A204.1 (cell line): ENCODE measurements at regions not wholly inside any gene's neighbourhood (a gene's known extent, or its start where the extent isn't known, plus 50 kb on each side); places are given as distances from the start of the nearest gene placed in this dataset.

ENCODE experiments used
- FAIRE-seq: peaks from 2 replicates; lab custom pipeline; 2012; peaks lifted over from hg19 to GRCh38; lab: Jason Lieb, UNC

- no peak for FAIRE-seq
Observed at GRCh38 chr22:47332246-47332980, 570.0 kb downstream of the TBC1D22A start.

- FAIRE-seq, result no peak
Observed at GRCh38 chr22:47331750-47332149, 569.3 kb downstream of the TBC1D22A start.

- FAIRE-seq, result no peak
Observed at GRCh38 chr22:47329727-47330650, 567.5 kb downstream of the TBC1D22A start.

GRCh38 chr22:47328550-47329243 lies 566.2 kb downstream of the TBC1D22A start:
- no peak for FAIRE-seq

GRCh38 chr22:47327241-47327640 lies 564.8 kb downstream of the TBC1D22A start:
- no peak for FAIRE-seq

GRCh38 chr22:47325249-47325648 lies 562.8 kb downstream of the TBC1D22A start:
- no peak for FAIRE-seq

GRCh38 chr22:47324435-47324990 lies 562.1 kb downstream of the TBC1D22A start:
- no peak for FAIRE-seq

- FAIRE-seq, result no peak
Observed at GRCh38 chr22:47323518-47323917, 561.1 kb downstream of the TBC1D22A start.

GRCh38 chr22:47322854-47323253 lies 560.4 kb downstream of the TBC1D22A start:
- FAIRE-seq, result no peak

- FAIRE-seq, result no peak
Observed at GRCh38 chr22:47320560-47320959, 558.1 kb downstream of the TBC1D22A start.

- FAIRE-seq, result no peak
Observed at GRCh38 chr22:47318041-47318737, 555.7 kb downstream of the TBC1D22A start.

- no peak for FAIRE-seq
Observed at GRCh38 chr22:47315862-47316419, 553.5 kb downstream of the TBC1D22A start.

- no peak for FAIRE-seq
Observed at GRCh38 chr22:47310601-47311000, 548.2 kb downstream of the TBC1D22A start.

- FAIRE-seq, result no peak
Observed at GRCh38 chr22:47309946-47310345, 547.5 kb downstream of the TBC1D22A start.

GRCh38 chr22:47309476-47309875 lies 547.0 kb downstream of the TBC1D22A start:
- no peak for FAIRE-seq

GRCh38 chr22:47308886-47309285 lies 546.4 kb downstream of the TBC1D22A start:
- FAIRE-seq, result no peak

GRCh38 chr22:47307822-47308221 lies 545.4 kb downstream of the TBC1D22A start:
- no peak for FAIRE-seq

- FAIRE-seq, result no peak
Observed at GRCh38 chr22:47307326-47307725, 544.9 kb downstream of the TBC1D22A start.

- no peak for FAIRE-seq
Observed at GRCh38 chr22:47304854-47305253, 542.4 kb downstream of the TBC1D22A start.

- no peak for FAIRE-seq
Observed at GRCh38 chr22:47304191-47304831, 541.9 kb downstream of the TBC1D22A start.
